ENCODE measurements at regions not wholly inside any gene's neighbourhood (a gene's known extent, or its start where the extent isn't known, plus 50 kb on each side); places are given as distances from the start of the nearest gene placed in this dataset.
A peak's percentile ranks its signal among the peaks of the same experiment; 100 is the strongest.
"Not testable (repeated sequence)": the region's sequence is repeated elsewhere in the genome, so short reads cannot be mapped to it uniquely, and the experiment has no call there.

GRCh38 chr20:25862967-25863530, 166.4 kb upstream of the ZNF337 start:
- DNase-seq, result peak; percentile 81

DNA sequence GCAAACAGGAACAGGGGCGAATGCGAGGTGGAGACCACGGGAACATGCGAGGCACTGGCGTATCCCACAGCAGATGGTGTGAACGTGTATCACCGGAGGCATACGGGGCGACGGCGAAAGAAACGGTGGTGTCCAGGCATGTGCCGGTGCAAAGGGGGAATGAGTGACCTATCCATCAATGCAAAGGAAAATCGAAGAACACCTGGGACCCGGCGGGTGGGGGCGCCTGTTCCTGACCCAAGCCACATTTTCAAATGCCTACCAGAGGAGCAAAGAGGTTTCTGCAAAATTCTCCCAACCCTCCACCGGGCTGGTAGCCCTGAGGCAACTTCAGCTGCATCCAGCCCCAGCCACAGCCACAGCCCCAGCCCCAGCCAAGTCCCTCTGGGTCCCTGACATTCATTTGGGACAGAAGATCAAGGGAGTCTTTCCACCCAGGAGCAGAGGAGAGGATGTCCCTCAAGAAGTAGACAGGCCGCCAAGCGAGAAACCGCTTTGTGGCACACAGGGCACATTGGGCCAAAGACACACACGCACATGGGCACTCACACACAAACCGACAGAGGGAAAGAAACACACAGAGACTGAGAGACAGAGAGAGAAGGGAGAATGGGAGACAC, 164.0 kb upstream of the ZNF337 start:
- DNase-seq, result no peak

GRCh38 chr20:25859649-25860530, 163.2 kb upstream of the ZNF337 start:
- DNase-seq, result peak; percentile 79

- no peak for DNase-seq
Measured at GRCh38 chr20:25858495-25859425, 162.1 kb upstream of the ZNF337 start.

DNA sequence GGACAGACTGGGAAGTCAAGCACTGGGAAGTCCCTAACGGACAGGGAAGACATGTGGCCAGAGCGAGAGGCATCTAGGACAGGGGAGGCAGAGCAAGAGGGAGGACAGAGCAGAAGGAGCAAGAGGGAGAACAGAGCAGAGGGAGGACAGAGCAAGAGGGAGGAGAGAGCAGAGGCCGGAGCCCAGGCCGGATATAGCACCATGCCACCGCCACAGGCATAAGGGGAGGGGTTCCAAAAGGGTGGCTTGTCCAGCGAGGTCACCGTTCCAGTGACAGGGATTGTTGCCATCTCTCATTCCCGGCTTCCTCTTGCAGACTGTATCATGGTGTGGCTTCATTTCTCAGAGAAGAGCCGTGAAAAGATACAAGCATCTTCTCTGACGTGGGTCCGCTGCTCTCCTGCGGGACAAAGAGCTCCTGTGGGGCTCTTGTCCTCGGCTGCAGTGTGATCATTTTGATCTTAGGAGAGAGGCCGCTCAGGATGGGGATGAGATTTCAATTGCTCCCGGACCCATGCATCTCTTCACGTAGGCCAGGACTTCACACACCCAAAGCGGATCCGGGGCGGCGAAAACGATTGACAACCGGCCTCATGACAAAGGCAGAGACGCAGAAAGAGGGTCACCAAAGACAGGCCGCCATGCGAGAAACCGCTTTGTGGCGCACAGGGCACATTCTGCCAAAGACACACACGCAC, 160.6 kb upstream of the ZNF337 start:
- DNase-seq, result not testable (repeated sequence)

DNA sequence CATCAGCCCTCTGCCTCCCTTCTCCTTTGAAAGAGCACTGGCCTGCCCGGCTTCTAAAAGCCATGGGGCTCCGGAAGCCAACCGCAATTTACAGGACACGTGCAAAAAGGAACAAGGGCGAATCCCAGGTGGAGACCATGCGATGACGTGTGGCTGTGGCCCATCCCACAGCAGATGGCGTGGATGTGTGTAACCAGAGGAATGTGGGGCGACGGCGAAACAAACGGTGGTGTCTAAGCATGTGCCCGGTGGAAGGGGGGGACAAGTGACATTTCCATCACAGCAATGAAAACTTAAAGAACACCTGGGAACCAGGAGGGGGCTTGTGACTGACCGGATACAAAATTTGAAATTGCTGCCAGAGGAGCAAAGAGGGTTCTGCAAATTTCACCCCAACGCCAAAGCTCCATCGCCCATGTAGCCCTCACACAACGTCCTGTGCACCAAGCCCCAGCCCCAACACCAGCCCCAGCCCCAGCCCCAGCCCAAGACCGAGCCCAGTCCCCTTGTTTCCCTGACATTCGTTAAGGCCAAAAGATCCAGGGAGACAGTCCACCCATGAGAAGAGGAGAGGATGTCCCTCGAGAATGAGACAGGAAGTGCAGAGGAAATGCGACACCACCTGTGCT, 159.7 kb upstream of the ZNF337 start:
- no peak for DNase-seq

DNA sequence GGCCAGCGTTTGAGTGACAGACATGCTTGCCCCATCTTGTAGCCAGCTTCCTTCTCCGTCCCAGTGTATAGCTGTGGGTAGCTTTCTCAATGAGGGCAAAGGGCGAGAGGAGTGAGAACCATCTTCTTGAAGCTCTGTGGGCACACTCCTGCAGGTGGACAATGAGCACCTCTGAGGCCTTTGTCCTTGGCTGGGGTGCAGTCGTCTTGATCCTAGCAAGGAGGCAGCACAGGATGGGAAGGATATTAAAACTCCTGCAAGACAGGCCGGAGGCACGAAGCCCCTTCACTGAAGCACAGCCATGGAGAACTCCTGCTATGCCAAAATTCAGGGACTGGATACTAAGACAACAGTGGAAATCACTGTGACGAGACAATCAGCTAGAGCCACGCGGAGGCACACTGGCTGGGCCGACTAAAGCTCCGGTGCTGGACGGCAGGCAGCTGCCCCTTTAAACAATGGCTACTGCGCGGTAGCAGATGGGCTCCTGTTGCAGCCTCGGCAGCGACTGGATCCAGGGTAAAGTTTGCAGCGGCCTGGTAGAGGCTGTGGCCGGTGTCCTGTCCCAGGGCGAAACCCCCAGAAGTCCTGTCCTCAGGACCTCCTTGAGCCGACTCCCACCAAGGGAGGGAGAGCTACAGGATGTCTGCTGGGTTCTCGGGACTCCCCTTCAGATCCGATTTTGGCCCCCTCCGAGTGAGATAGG, 159.0 kb upstream of the ZNF337 start:
- DNase-seq, result not testable (repeated sequence)

DNA sequence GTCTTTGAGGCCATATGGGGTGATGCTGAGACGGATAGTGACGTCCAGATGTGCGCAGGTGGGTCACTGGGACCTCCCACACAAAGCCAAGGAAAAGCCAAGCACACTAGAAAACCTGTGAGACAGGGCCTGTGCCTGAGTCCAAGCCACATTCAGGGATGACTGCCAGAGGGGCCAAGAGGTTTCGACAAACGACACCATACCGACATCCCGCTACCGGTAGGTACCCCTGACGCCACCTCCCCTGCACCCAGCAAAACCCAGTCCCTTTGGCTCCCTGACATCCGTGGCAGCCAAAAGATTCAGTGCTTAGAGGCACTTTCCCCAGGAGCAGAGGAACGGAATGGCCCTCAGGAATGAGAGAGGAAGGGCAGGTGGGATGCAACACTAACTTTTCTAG, 158.0 kb upstream of the ZNF337 start:
- not testable (repeated sequence) for DNase-seq

- DNase-seq, result peak; percentile 82
Measured at GRCh38 chr20:25853718-25854388, 157.2 kb upstream of the ZNF337 start.

GRCh38 chr20:25852968-25853717, 156.5 kb upstream of the ZNF337 start:
- DNase-seq, result not testable (repeated sequence)

DNA sequence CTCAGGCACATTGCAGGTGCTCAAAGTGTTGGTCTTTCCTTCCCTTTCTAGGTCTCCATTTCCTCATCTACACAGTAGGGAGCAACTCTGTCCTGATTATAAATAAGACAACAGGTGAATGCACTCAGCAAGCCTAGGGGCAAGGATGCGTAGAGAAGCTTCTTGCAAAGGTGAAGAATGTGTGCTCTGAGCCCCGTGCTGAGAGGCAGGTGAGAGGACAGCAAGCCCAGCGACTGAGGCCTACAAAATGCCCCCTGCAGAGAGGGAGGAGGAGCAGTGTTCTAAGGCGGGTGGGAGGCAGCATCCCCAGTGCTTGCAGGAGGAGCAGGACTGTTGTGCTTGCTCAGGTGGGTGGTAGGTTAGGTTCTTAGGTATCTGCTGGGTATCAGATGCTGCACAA, 153.5 kb upstream of the ZNF337 start:
- DNase-seq, result not testable (repeated sequence)

DNA sequence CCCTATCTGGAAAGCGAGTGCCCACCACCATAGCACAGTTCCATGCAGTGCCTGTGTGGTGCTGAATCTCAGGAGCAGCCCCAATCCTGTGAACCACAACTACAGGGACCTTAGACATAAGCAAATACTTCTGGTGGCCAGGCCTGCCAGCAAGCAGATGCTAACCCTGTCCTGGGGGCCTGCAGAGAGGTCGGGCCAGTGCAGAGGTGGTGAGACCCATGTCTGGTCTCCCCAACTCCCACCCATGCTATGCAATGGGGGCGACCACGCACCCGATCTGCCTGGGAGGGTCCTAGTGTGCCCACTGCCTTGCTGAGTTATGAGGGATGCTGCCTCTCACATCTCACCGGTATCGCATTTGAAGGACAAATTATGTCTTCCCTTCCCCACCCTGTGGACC, 151.6 kb upstream of the ZNF337 start:
- no peak for DNase-seq

GRCh38 chr20:25844640-25845039, 148.0 kb upstream of the ZNF337 start:
- DNase-seq, result not testable (repeated sequence)

DNA sequence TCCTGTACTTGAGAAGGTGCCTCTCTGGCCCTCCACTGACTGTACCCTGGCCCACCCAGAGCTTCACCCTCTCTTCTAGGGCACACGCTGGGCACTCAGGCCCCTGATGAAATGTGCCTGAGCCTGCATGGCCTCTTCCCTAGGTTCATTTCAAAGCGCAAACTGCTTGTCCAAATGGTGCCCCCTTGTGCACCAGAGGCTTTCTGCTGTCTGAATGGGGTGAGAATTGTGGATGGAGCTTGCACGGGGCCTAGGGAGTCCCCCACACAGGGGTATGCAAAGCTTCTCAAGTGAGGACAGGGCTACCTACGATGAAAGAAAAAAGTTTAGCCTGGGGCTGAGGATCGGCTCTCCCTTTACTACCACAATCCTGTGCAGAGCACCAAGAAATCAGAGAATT, 116.9 kb upstream of the ZNF337 start:
- DNase-seq, result not testable (repeated sequence)

- not testable (repeated sequence) for DNase-seq
Measured at GRCh38 chr20:25798174-25798993, 101.7 kb upstream of the ZNF337 start.

- not testable (repeated sequence) for DNase-seq
Measured at GRCh38 chr20:25797062-25797461, 100.4 kb upstream of the ZNF337 start.

GRCh38 chr20:25777241-25777640, 80.6 kb upstream of the ZNF337 start:
- DNase-seq, result not testable (repeated sequence)

DNA sequence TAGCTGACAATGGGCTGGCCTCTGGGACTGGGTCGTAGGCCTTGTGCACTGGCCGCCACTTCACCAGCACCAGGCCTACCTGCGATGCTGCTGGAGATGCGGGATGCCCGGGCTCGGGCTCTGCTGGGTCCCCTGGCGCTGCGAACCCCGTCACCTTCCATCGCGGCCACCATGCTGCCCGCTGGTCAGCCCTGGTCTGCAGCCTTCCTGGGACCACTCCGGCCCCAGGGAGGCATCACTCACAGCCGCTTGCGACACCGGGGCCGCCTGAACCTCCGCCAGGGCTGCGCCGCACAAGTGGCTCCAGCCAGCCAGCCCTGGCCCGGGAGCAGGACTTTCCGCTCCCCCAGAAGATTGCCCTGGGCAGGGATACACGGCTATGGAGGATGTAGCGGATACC, 78.1 kb upstream of the ZNF337 start:
- DNase-seq, result not testable (repeated sequence)

GRCh38 chr20:25774203-25774602, 77.5 kb upstream of the ZNF337 start:
- not testable (repeated sequence) for DNase-seq

All from activated naive CD4-positive, alpha-beta T cell treated with anti-CD3 and anti-CD28 coated beads, Interleukin-2, amount 50 U/mL, for 16 hours (primary cell).